ENCODE measurements at regions not wholly inside any gene's neighbourhood (a gene's known extent, or its start where the extent isn't known, plus 50 kb on each side); places are given as distances from the start of the nearest gene placed in this dataset.

GRCh38 chr13:105758918-105759860, 776.3 kb downstream of the EFNB2 start:
- TF ChIP-seq EZH2 (IDR thresholded peaks at IDR 0.05; ENCODE audit: borderline replicate concordance, low read length): no peak
- TF ChIP-seq CTCF (conservative IDR thresholded peaks at IDR 0.05 in 1 of 2, IDR thresholded peaks at IDR 0.05 in 1 of 2; ENCODE audit: extremely low read depth in 1 of 2, insufficient read depth in 1 of 2, low read depth in 1 of 2, low read length in 2 of 2): no peak

All from mammary epithelial cell (primary cell).